MCF 10A (cell line): ENCODE measurements at regions not wholly inside any gene's neighbourhood (a gene's known extent, or its start where the extent isn't known, plus 50 kb on each side); places are given as distances from the start of the nearest gene placed in this dataset.

Source experiments
- BruUV-seq: library from RNA; stranded (reverse); fragments of 400-500 nt; replicated peaks from 2 replicates; lab custom pipeline; 2021; lab: Mats Ljungman, UMichigan
- CTCF ChIA-PET: fragments of 300-600 bp; sonication (Branson Sonifier 250); formaldehyde crosslinking; extraction: SDS; loops from one replicate; lab custom pipeline; 2021; ENCODE audit warnings: antibody characterized with exemption, inconsistent platforms; lab: Yijun Ruan, JAX
- POLR2A ChIA-PET: fragments of 300-600, 350-650 bp; sonication (Branson Sonifier 250); formaldehyde crosslinking; extraction: SDS; loops from one replicate; lab custom pipeline; 2020; ENCODE audit warnings: antibody characterized with exemption, inconsistent platforms; lab: Yijun Ruan, JAX
- DNase-seq: peaks from one replicate; pipeline ENCODE4 v3.0.0-alpha.2; 2018; ENCODE audit not compliant: unreplicated experiment
- H3K27ac Mint-ChIP-seq: one replicate; pipeline ENCODE4 v1.8.0; 2022; ENCODE audit warnings: mild to moderate bottlenecking, low read depth, mixed read lengths; ENCODE audit not compliant: unreplicated experiment
- H3K27me3 Mint-ChIP-seq: one replicate; pipeline ENCODE4 v1.8.0; 2022; ENCODE audit warnings: mixed read lengths; ENCODE audit not compliant: insufficient read depth, unreplicated experiment
- H3K36me3 Mint-ChIP-seq: one replicate; pipeline ENCODE4 v1.8.0; 2022; ENCODE audit warnings: mild to moderate bottlenecking, moderate library complexity, mixed read lengths; ENCODE audit not compliant: insufficient read depth, unreplicated experiment
- H3K4me1 Mint-ChIP-seq: one replicate; pipeline ENCODE4 v1.8.0; 2022; ENCODE audit warnings: mixed read lengths; ENCODE audit not compliant: insufficient read depth, unreplicated experiment
- H3K4me3 Mint-ChIP-seq: one replicate; pipeline ENCODE4 v1.8.0; 2022; ENCODE audit warnings: mild to moderate bottlenecking, moderate library complexity, mixed read lengths; ENCODE audit not compliant: unreplicated experiment
- H3K9me3 Mint-ChIP-seq: one replicate; pipeline ENCODE4 v1.8.0; 2022; ENCODE audit warnings: mixed read lengths; ENCODE audit not compliant: unreplicated experiment
- CTCF ChIP-seq: fragments of 200-600 bp; IDR thresholded peaks from one replicate; pipeline ENCODE4 v1.8.0; 2022; ENCODE audit warnings: antibody characterized with exemption, mild to moderate bottlenecking; ENCODE audit not compliant: unreplicated experiment
- intact Hi-C: fragments of 100-400 bp; cut with micrococcal nuclease; formaldehyde crosslinking; loops from 2 replicates; pipeline ENCODE4 v1.14.1; 2022

- peaks cover 84% of the 10 kb centered on the region for H3K27me3 Mint-ChIP-seq
- no peaks in the 10 kb centered on the region for H3K36me3 Mint-ChIP-seq
- intact Hi-C loops, result no loop called here
- POLR2A ChIA-PET, result no interaction called here
- no peak overlapping the region for H3K27ac Mint-ChIP-seq
- H3K4me1 Mint-ChIP-seq, result no peaks in the 10 kb centered on the region
- TF ChIP-seq CTCF, result no peak
- no TSS peak for BruUV-seq
- no peaks in the 10 kb centered on the region for H3K9me3 Mint-ChIP-seq
- CTCF ChIA-PET, result no interaction called here
- no peak for DNase-seq
- H3K4me3 Mint-ChIP-seq, result no peak overlapping the region
These were observed 300.7 kb upstream of the TNRC6C start for GRCh38 chr17:77657839-77658238.

- intact Hi-C loops, result no loop called here
- Mint-ChIP-seq H3K4me1 (no peaks in the 10 kb centered on the region), H3K4me3 (no peak overlapping the region), H3K36me3 (no peaks in the 10 kb centered on the region), H3K9me3 (peaks cover 1% of the 10 kb centered on the region), H3K27me3 (peaks cover 71% of the 10 kb centered on the region), H3K27ac (no peak overlapping the region)
- POLR2A ChIA-PET, result no interaction called here
- no peak for DNase-seq
- TF ChIP-seq CTCF, result no peak
- CTCF ChIA-PET, result no interaction called here
- no TSS peak for BruUV-seq
These were observed 298.0 kb upstream of the TNRC6C start for GRCh38 chr17:77660524-77660923.

GRCh38 chr17:77662833-77663232, 295.7 kb upstream of the TNRC6C start:
- H3K9me3 Mint-ChIP-seq, result peaks cover 9% of the 10 kb centered on the region
- H3K4me3 Mint-ChIP-seq, result no peak overlapping the region
- H3K4me1 Mint-ChIP-seq, result no peaks in the 10 kb centered on the region
- intact Hi-C loops, result no loop called here
- H3K27ac Mint-ChIP-seq, result no peak overlapping the region
- no peak for DNase-seq
- peaks cover 57% of the 10 kb centered on the region for H3K27me3 Mint-ChIP-seq
- BruUV-seq, result no TSS peak
- CTCF ChIA-PET, result no interaction called here
- TF ChIP-seq CTCF, result no peak
- POLR2A ChIA-PET, result no interaction called here
- H3K36me3 Mint-ChIP-seq, result no peaks in the 10 kb centered on the region

- Mint-ChIP-seq H3K9me3 (peaks cover 21% of the 10 kb centered on the region), H3K4me1 (no peaks in the 10 kb centered on the region), H3K36me3 (no peaks in the 10 kb centered on the region), H3K27ac (no peak overlapping the region), H3K27me3 (peaks cover 43% of the 10 kb centered on the region), H3K4me3 (no peak overlapping the region)
- ChIA-PET POLR2A (no interaction called here), CTCF (interaction anchor here (0.6 to 1.1 kb wide), 2 partner anchors 49 to 273 kb away, joined by 3 read pairs; no protein-coding TSS in a partner anchor)
- no peak for DNase-seq
- no peak for TF ChIP-seq CTCF
- intact Hi-C loops, result no loop called here
- no TSS peak for BruUV-seq
These were observed 294.3 kb upstream of the TNRC6C start for GRCh38 chr17:77664097-77664729.
